Liver (tissue), 2 donors: ENCODE measurements at regions not wholly inside any gene's neighbourhood (a gene's known extent, or its start where the extent isn't known, plus 50 kb on each side); places are given as distances from the start of the nearest gene placed in this dataset.

Experiments used
- FOXA1 ChIP-seq: IDR thresholded peaks from 2 replicates; pipeline ENCODE4 v1.6.1; 2016; ENCODE audit warnings: antibody characterized with exemption
- TF ChIP-seq, protein P1 (sequence below): fragments of 150-350 bp; IDR thresholded peaks from 2 replicates; pipeline ENCODE4 v1.5.1; 2017; ENCODE audit warnings: improper control_type of control experiment, low read depth, low read length; ENCODE audit not compliant: missing input control
- TF ChIP-seq, protein P2 (sequence below): IDR thresholded peaks from 2 replicates; pipeline ENCODE4 v1.6.1; 2016; ENCODE audit warnings: antibody characterized with exemption
- donor health status: healthy.

DNA sequence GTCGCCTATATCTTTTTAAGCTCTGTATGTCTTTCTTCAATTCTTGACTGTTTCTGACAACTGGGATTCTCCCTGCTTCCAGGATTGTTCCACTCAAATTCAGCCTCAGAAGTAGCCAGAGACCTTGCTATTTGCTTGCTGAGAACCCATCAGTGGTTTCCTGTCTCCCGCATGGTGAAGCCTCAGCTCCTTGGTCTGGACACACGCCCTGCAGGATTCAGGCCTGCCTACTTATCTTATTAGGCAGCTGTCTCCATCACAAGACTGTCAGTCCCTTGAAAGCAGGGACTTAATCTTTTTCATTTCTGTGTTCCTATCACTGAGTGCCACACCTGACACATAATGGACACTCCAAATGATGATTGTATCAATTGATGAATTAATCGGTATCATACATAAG, 175.3 kb downstream of the PLPP3 start:
- TF ChIP-seq, protein P1, sequence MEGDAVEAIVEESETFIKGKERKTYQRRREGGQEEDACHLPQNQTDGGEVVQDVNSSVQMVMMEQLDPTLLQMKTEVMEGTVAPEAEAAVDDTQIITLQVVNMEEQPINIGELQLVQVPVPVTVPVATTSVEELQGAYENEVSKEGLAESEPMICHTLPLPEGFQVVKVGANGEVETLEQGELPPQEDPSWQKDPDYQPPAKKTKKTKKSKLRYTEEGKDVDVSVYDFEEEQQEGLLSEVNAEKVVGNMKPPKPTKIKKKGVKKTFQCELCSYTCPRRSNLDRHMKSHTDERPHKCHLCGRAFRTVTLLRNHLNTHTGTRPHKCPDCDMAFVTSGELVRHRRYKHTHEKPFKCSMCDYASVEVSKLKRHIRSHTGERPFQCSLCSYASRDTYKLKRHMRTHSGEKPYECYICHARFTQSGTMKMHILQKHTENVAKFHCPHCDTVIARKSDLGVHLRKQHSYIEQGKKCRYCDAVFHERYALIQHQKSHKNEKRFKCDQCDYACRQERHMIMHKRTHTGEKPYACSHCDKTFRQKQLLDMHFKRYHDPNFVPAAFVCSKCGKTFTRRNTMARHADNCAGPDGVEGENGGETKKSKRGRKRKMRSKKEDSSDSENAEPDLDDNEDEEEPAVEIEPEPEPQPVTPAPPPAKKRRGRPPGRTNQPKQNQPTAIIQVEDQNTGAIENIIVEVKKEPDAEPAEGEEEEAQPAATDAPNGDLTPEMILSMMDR, result no peak
- TF ChIP-seq FOXA1, result no peak
- TF ChIP-seq, protein P2, sequence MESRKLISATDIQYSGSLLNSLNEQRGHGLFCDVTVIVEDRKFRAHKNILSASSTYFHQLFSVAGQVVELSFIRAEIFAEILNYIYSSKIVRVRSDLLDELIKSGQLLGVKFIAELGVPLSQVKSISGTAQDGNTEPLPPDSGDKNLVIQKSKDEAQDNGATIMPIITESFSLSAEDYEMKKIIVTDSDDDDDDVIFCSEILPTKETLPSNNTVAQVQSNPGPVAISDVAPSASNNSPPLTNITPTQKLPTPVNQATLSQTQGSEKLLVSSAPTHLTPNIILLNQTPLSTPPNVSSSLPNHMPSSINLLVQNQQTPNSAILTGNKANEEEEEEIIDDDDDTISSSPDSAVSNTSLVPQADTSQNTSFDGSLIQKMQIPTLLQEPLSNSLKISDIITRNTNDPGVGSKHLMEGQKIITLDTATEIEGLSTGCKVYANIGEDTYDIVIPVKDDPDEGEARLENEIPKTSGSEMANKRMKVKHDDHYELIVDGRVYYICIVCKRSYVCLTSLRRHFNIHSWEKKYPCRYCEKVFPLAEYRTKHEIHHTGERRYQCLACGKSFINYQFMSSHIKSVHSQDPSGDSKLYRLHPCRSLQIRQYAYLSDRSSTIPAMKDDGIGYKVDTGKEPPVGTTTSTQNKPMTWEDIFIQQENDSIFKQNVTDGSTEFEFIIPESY, result no peak
